H9 (cell line): ENCODE measurements at regions not wholly inside any gene's neighbourhood (a gene's known extent, or its start where the extent isn't known, plus 50 kb on each side); places are given as distances from the start of the nearest gene placed in this dataset.

Source experiments
- DNase-seq: peaks from one replicate; pipeline ENCODE4 v3.0.0-alpha.2; 2017
- H2AFZ ChIP-seq: one replicate; pipeline ENCODE4 v1.6.1; 2013; ENCODE audit warnings: mild to moderate bottlenecking, low read length, control low read depth, moderate library complexity
- H2AK5ac ChIP-seq: 2 replicates; pipeline ENCODE4 v1.6.1; 2013; ENCODE audit warnings: low read length, control low read depth, mixed read lengths; ENCODE audit not compliant: insufficient read length
- H2BK120ac ChIP-seq: one replicate; pipeline ENCODE4 v1.6.1; 2013; ENCODE audit warnings: low read depth, mild to moderate bottlenecking, low read length, control low read depth, inconsistent platforms; ENCODE audit not compliant: poor library complexity, severe bottlenecking
- H2BK12ac ChIP-seq: 2 replicates; pipeline ENCODE4 v1.6.1; 2013; ENCODE audit warnings: low read length, control low read depth, mixed read lengths, low read depth; ENCODE audit not compliant: insufficient read length
- H2BK15ac ChIP-seq: 2 replicates; pipeline ENCODE4 v1.6.1; 2013; ENCODE audit warnings: low read depth, low read length, control low read depth
- H2BK20ac ChIP-seq: one replicate; pipeline ENCODE4 v1.6.1; 2013; ENCODE audit warnings: low read depth, mild to moderate bottlenecking, low read length, control low read depth, inconsistent platforms; ENCODE audit not compliant: poor library complexity, severe bottlenecking
- H2BK5ac ChIP-seq: 2 replicates; pipeline ENCODE4 v1.6.1; 2013; ENCODE audit warnings: low read length, control low read depth, mixed read lengths; ENCODE audit not compliant: insufficient read length
- H3K14ac ChIP-seq: 2 replicates; pipeline ENCODE4 v1.6.1; 2013; ENCODE audit warnings: low read length, control low read depth; ENCODE audit not compliant: insufficient read depth
- H3K18ac ChIP-seq: 2 replicates; pipeline ENCODE4 v1.6.1; 2013; ENCODE audit warnings: low read depth, mild to moderate bottlenecking, mixed read lengths, low read length, control low read depth; ENCODE audit not compliant: insufficient read length
- H3K23ac ChIP-seq: 2 replicates; pipeline ENCODE4 v1.6.1; 2013; ENCODE audit warnings: low read length, control low read depth, mixed read lengths, low read depth; ENCODE audit not compliant: insufficient read length
- H3K23me2 ChIP-seq: 2 replicates; pipeline ENCODE4 v1.6.1; 2013; ENCODE audit warnings: low read depth, mild to moderate bottlenecking, mixed read lengths, low read length, control low read depth; ENCODE audit not compliant: insufficient read length, poor library complexity, severe bottlenecking
- H3K27ac ChIP-seq: 2 replicates; pipeline ENCODE4 v1.5.1; 2013; ENCODE audit warnings: low read length, control low read depth, mixed read lengths, low read depth; ENCODE audit not compliant: insufficient read length
- H3K27me3 ChIP-seq: 2 replicates; pipeline ENCODE4 v1.6.1; 2013; ENCODE audit warnings: low read length, control low read depth, inconsistent platforms; ENCODE audit not compliant: insufficient read depth
- H3K4ac ChIP-seq: 2 replicates; pipeline ENCODE4 v1.6.1; 2013; ENCODE audit warnings: low read depth, mild to moderate bottlenecking, control low read depth, inconsistent platforms, low read length, moderate library complexity
- H3K4me1 ChIP-seq: 2 replicates; pipeline ENCODE4 v1.6.1; 2013; ENCODE audit warnings: low read length, control low read depth, inconsistent platforms; ENCODE audit not compliant: insufficient read depth
- H3K4me2 ChIP-seq: 2 replicates; pipeline ENCODE4 v1.6.1; 2013; ENCODE audit warnings: low read length, control low read depth, mixed read lengths; ENCODE audit not compliant: insufficient read length, insufficient read depth
- H3K56ac ChIP-seq: 2 replicates; pipeline ENCODE4 v1.6.1; 2013; ENCODE audit warnings: low read depth, mild to moderate bottlenecking, mixed read lengths, low read length, control low read depth; ENCODE audit not compliant: insufficient read length
- H3K79me1 ChIP-seq: 2 replicates; pipeline ENCODE4 v1.6.1; 2013; ENCODE audit warnings: low read depth, mild to moderate bottlenecking, moderate library complexity, low read length, control low read depth, inconsistent platforms; ENCODE audit not compliant: insufficient read depth, poor library complexity, severe bottlenecking
- H3K79me2 ChIP-seq: 2 replicates; pipeline ENCODE4 v1.6.1; 2013; ENCODE audit warnings: low read length, control low read depth, inconsistent platforms; ENCODE audit not compliant: insufficient read depth
- H3K9ac ChIP-seq: 2 replicates; pipeline ENCODE4 v1.6.1; 2013; ENCODE audit warnings: low read length, control low read depth, mixed read lengths; ENCODE audit not compliant: insufficient read length; ENCODE audit errors: extremely low read depth
- H3K9me3 ChIP-seq: one replicate; pipeline ENCODE4 v1.6.1; 2013; ENCODE audit warnings: low read depth, low read length, inconsistent platforms; ENCODE audit not compliant: control insufficient read depth
- H3T11ph ChIP-seq: one replicate; pipeline ENCODE4 v1.6.1; 2013; ENCODE audit warnings: mild to moderate bottlenecking, low read length, control low read depth, inconsistent platforms
- H4K20me1 ChIP-seq: one replicate; pipeline ENCODE4 v1.6.1; 2013; ENCODE audit not compliant: control insufficient read depth, insufficient read length, insufficient read depth
- H4K5ac ChIP-seq: 2 replicates; pipeline ENCODE4 v1.6.1; 2013; ENCODE audit warnings: low read depth, mild to moderate bottlenecking, mixed read lengths, low read length, control low read depth; ENCODE audit not compliant: insufficient read length
- H4K8ac ChIP-seq: replicated peaks from 2 replicates; pipeline ENCODE4 v1.6.1; 2013; ENCODE audit warnings: low read length, control low read depth, mixed read lengths, low read depth; ENCODE audit not compliant: insufficient read length
- H4K91ac ChIP-seq: 2 replicates; pipeline ENCODE4 v1.6.1; 2013; ENCODE audit warnings: low read depth, mild to moderate bottlenecking, moderate library complexity, mixed read lengths, low read length, control low read depth; ENCODE audit not compliant: insufficient read length
- H3K27ac Mint-ChIP-seq, 3 experiments: 2 replicates in 2 of 3; 3 replicates in 1 of 3; pipeline ENCODE4 v1.8.0; 2020 to 2021; ENCODE audit warnings: mixed read lengths in 3 of 3, mild to moderate bottlenecking in 1 of 3, moderate library complexity in 1 of 3
- H3K27me3 Mint-ChIP-seq: 2 replicates; pipeline ENCODE4 v1.8.0; 2021; ENCODE audit warnings: low read depth, mild to moderate bottlenecking, moderate library complexity, mixed read lengths
- H3K36me3 Mint-ChIP-seq, 3 experiments: 2 replicates in 2 of 3; 3 replicates in 1 of 3; pipeline ENCODE4 v1.8.0; 2020 to 2021; ENCODE audit warnings: low read depth in 3 of 3, mixed read lengths in 3 of 3; ENCODE audit not compliant: insufficient read depth in 1 of 3
- H3K4me1 Mint-ChIP-seq, 2 experiments: 2 replicates each; pipeline ENCODE4 v1.8.0; 2020; ENCODE audit warnings: mixed read lengths in 2 of 2
- H3K4me3 Mint-ChIP-seq, 2 experiments: 2 replicates in 1 of 2; 3 replicates in 1 of 2; pipeline ENCODE4 v1.8.0; 2020 to 2021; ENCODE audit warnings: mild to moderate bottlenecking in 2 of 2, mixed read lengths in 2 of 2, moderate library complexity in 1 of 2
- H3K9me3 Mint-ChIP-seq, 2 experiments: 2 replicates in 1 of 2; 3 replicates in 1 of 2; pipeline ENCODE4 v1.8.0; 2020; ENCODE audit warnings: mild to moderate bottlenecking in 2 of 2, mixed read lengths in 2 of 2, moderate library complexity in 1 of 2
- WGBS: extraction: QIAGEN DNeasy Blood & Tissue Kit; methylation state at CpG from one replicate; pipeline ENCODE4 v1.1.7; 2013; ENCODE audit warnings: missing lambda C conversion rate, low lambda C conversion rate, mixed read lengths; ENCODE audit not compliant: insufficient read length; ENCODE audit errors: extremely low coverage; 5-methylcytosine and 5-hydroxymethylcytosine counted together
- TF ChIP-seq, protein P1 (sequence below): fragments of 200-600 bp; sonication (generic); conservative IDR thresholded peaks from 3 replicates; pipeline ENCODE4 v1.8.0; 2021; ENCODE audit warnings: antibody characterized with exemption, mild to moderate bottlenecking

DNA sequence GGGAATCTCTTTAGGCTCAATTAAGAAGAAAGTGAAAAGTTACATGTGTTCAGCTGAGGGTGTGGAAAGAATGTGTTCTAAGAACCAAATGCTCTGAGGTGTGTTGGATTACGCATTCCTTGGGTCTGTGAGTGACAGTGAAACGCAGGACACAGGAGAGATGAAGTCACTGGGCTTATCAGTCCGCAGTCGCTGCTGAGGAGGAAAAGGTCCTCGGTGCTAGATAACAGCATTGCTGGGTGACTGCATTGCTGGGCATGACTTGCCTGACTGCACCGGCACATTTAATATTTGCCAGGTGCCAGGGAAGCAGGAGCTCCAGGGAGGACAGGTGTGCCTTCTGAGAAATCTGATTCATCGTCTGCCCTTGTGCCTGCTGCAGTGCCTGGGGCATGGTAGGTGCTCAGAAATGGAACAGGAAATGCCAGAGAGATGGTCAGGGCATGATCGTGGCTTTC, 64.4 kb upstream of the FZD10 start:
- no peak overlapping the region for H3K27ac Mint-ChIP-seq
- H3T11ph ChIP-seq = no peak overlapping the region

More for the DNA sequence above, 64.4 kb upstream of the FZD10 start:
- Histone ChIP-seq H3K18ac (no peak overlapping the region), H2BK20ac (no peak overlapping the region), H2BK12ac (no peak overlapping the region), H3K9ac (no peak overlapping the region), H4K20me1 (no peaks in the 10 kb centered on the region), H4K8ac (no peak overlapping the region), H2AK5ac (no peak overlapping the region), H4K91ac (no peak overlapping the region), H2BK5ac (no peak overlapping the region), H3K4me2 (no peak overlapping the region), H3K79me1 (no peaks in the 10 kb centered on the region), H4K5ac (no peak overlapping the region), H2BK120ac (no peak overlapping the region), H3K4me1 (no peaks in the 10 kb centered on the region; the same call in 1 of the 2 replicates), H3K9me3 (no peaks in the 10 kb centered on the region), H3K4ac (no peak overlapping the region), H2BK15ac (no peak overlapping the region), H3K79me2 (no peaks in the 10 kb centered on the region), H3K27me3 (no peaks in the 10 kb centered on the region), H3K23ac (no peak overlapping the region), H3K27ac (no peak overlapping the region), H2AFZ (no peak overlapping the region), H3K23me2 (no peaks in the 10 kb centered on the region), H3K14ac (no peak overlapping the region), H3K56ac (no peak overlapping the region)
- Mint-ChIP-seq H3K36me3 (no peaks in the 10 kb centered on the region), H3K9me3 (no peaks in the 10 kb centered on the region), H3K27me3 (peaks cover 74% of the 10 kb centered on the region), H3K4me1 (peaks cover 6 to 14% of the 10 kb centered on the region in 2 experiments), H3K4me3 (no peak overlapping the region; a peak in 1 of 5 replicates)
- no peak for DNase-seq
- TF ChIP-seq, protein P1, sequence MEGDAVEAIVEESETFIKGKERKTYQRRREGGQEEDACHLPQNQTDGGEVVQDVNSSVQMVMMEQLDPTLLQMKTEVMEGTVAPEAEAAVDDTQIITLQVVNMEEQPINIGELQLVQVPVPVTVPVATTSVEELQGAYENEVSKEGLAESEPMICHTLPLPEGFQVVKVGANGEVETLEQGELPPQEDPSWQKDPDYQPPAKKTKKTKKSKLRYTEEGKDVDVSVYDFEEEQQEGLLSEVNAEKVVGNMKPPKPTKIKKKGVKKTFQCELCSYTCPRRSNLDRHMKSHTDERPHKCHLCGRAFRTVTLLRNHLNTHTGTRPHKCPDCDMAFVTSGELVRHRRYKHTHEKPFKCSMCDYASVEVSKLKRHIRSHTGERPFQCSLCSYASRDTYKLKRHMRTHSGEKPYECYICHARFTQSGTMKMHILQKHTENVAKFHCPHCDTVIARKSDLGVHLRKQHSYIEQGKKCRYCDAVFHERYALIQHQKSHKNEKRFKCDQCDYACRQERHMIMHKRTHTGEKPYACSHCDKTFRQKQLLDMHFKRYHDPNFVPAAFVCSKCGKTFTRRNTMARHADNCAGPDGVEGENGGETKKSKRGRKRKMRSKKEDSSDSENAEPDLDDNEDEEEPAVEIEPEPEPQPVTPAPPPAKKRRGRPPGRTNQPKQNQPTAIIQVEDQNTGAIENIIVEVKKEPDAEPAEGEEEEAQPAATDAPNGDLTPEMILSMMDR = no peak
- no CpG with 5 or more reads among the region's 8 CpGs for WGBS
